Keratinocyte (primary cell): ENCODE measurements at regions not wholly inside any gene's neighbourhood (a gene's known extent, or its start where the extent isn't known, plus 50 kb on each side); places are given as distances from the start of the nearest gene placed in this dataset.

Experiments
- EZH2 ChIP-seq: IDR thresholded peaks from one replicate; pipeline ENCODE4 v1.6.1; 2012; ENCODE audit warnings: inconsistent platforms, mild to moderate bottlenecking, low read length, moderate library complexity
- TF ChIP-seq, protein P1 (sequence below), 3 experiments: IDR thresholded peaks in 1 of 3; conservative IDR thresholded peaks in 1 of 3; optimal IDR thresholded peaks in 1 of 3; 2 replicates in 2 of 3; 3 replicates in 1 of 3; pipeline versions ENCODE3 to v1.5.1; 2011; ENCODE audit warnings: low read length in 3 of 3, mild to moderate bottlenecking in 3 of 3, moderate library complexity in 2 of 3, control low read depth in 1 of 3, inconsistent platforms in 1 of 3; ENCODE audit not compliant: insufficient read depth in 2 of 3; ENCODE audit errors: extremely low read depth in 1 of 3

DNA sequence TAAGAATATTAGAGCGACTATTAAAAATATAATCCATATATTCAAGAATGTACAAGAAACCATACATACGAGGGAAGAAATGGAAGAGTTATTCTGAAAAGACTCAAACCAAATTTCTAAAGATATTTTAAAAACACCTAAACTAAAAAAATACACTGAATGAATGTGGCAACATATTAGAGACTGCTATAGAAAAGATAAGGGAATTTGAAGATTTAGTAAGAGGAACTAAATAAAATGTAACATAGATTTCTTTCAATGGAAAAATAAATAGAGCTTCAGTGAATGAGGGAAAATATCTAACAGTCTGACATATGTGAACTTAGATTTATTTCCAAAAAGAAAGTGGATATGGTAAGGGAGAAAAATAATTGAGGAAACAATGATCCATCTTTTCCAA, 194.9 kb upstream of the STXBP5 start:
- TF ChIP-seq, protein P1, sequence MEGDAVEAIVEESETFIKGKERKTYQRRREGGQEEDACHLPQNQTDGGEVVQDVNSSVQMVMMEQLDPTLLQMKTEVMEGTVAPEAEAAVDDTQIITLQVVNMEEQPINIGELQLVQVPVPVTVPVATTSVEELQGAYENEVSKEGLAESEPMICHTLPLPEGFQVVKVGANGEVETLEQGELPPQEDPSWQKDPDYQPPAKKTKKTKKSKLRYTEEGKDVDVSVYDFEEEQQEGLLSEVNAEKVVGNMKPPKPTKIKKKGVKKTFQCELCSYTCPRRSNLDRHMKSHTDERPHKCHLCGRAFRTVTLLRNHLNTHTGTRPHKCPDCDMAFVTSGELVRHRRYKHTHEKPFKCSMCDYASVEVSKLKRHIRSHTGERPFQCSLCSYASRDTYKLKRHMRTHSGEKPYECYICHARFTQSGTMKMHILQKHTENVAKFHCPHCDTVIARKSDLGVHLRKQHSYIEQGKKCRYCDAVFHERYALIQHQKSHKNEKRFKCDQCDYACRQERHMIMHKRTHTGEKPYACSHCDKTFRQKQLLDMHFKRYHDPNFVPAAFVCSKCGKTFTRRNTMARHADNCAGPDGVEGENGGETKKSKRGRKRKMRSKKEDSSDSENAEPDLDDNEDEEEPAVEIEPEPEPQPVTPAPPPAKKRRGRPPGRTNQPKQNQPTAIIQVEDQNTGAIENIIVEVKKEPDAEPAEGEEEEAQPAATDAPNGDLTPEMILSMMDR (optimal IDR thresholded peaks at IDR 0.05 in 1 of 3, IDR thresholded peaks at IDR 0.05 in 1 of 3, conservative IDR thresholded peaks at IDR 0.05 in 1 of 3; ENCODE audit: extremely low read depth in 1 of 3, insufficient read depth in 2 of 3, low read length in 3 of 3): no peak
- no peak for TF ChIP-seq EZH2
